ENCODE measurements at regions not wholly inside any gene's neighbourhood (a gene's known extent, or its start where the extent isn't known, plus 50 kb on each side); places are given as distances from the start of the nearest gene placed in this dataset.

DNA sequence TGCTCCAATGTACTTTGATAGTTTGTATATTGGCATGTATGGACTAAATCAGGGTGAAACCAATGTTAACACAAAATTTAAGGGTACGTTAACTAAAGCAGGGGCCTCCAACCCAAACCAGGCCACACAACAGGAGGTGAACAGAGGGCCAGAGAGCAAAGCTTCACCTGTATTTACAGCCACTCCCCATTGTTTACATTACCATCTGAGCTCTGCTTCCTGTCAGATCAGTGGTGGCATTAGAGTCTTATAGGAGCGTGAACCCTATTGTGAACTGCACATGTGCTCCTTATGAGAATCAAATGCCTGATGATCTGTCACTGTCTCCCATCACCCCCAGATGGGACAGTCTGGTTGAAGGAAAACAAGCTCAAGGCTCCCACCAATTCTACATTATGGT, 62.0 kb upstream of the SCIN start:
- no peak overlapping the region for H3K4me3 ChIP-seq (ENCODE audit: low read depth, low read length)
- no peak for DNase-seq (ENCODE audit: low read depth)
- TF ChIP-seq, protein P1, sequence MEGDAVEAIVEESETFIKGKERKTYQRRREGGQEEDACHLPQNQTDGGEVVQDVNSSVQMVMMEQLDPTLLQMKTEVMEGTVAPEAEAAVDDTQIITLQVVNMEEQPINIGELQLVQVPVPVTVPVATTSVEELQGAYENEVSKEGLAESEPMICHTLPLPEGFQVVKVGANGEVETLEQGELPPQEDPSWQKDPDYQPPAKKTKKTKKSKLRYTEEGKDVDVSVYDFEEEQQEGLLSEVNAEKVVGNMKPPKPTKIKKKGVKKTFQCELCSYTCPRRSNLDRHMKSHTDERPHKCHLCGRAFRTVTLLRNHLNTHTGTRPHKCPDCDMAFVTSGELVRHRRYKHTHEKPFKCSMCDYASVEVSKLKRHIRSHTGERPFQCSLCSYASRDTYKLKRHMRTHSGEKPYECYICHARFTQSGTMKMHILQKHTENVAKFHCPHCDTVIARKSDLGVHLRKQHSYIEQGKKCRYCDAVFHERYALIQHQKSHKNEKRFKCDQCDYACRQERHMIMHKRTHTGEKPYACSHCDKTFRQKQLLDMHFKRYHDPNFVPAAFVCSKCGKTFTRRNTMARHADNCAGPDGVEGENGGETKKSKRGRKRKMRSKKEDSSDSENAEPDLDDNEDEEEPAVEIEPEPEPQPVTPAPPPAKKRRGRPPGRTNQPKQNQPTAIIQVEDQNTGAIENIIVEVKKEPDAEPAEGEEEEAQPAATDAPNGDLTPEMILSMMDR (IDR thresholded peaks at IDR 0.05; ENCODE audit: low read depth, low read length, missing control alignments): no peak

DNA sequence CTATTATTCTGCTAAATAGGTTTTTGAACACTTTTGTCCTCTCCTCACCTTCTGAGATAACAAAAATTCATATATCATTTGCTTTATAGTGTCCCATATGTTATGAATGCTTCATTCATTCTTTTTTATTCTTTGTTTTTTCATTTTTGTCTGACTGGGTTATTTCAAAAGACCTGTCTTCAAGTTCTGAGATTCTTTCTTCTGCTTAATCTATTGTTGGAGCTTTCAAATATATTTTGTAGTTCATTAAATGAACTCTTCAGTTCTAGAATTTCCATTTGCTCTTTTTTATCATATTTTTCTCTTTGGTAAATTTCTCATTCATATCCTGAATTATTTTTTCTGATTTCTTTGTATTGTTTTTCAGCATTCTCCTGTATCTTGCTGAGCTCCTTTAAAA, 53.1 kb upstream of the SCIN start:
- no peak for DNase-seq (ENCODE audit: low read depth)
- TF ChIP-seq, protein P1 (IDR thresholded peaks at IDR 0.05; ENCODE audit: low read depth, low read length, missing control alignments): no peak
- no peak overlapping the region for H3K4me3 ChIP-seq (ENCODE audit: low read depth, low read length)

DNA sequence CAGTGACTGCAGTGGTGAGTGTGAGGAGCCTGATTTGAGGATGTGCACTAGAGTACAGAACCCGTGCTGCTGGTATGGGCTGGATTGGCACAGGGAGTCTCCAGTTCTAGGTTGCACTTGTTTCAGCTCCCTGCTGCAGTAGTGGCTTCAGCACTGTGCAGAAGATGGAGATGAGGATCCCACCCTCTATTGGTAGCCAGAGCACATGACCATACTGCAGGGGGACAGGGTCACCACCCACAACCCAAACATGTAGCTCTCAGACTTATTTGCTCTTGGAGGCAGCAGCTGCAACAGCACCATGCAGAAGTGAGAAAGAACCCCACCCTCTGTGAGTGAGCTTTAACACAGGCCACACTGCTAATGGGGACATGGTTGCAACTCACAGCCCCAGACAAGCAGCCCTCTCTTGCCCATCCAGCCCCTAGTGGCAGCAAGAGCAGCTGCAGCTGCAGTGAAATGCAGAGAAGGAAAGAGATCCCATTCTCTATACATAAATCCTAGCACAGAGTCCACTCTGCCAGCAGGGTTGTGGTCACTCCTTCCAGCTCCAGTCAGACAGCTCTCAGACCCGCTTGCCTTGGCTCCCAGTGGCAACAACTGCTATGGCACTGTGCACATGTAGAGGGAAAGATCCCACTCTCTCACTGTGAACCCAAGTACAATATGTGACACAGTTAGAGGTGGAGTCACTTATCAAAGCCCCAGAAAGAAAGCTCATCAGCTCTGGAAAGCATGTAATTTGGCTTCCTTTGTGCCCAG, 51.4 kb upstream of the SCIN start:
- DNase-seq (ENCODE audit: low read depth): no peak
- no peak overlapping the region for H3K4me3 ChIP-seq (ENCODE audit: low read depth, low read length)
- TF ChIP-seq, protein P1 (IDR thresholded peaks at IDR 0.05; ENCODE audit: low read depth, low read length, missing control alignments): peak; percentile 85

DNA sequence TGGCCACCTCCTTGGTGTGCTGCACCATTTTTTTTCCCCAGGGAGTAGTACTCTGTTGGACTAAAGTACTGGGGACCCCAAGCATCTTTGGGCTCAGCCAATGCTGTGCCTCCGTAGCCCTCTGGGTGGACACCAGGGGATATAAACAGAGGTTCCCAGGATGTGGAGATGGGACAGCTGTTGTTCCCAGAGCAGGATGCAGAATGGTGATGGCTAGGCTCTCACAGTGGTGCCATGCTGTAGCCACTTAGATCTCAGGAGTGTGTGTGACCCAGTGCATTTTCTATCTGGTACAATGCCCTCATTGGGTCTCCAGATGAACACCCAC, 50.9 kb upstream of the SCIN start:
- TF ChIP-seq, protein P1 (IDR thresholded peaks at IDR 0.05; ENCODE audit: low read depth, low read length, missing control alignments): no peak
- H3K4me3 ChIP-seq (ENCODE audit: low read depth, low read length): no peak overlapping the region
- no peak for DNase-seq (ENCODE audit: low read depth)
